ENCODE measurements at regions not wholly inside any gene's neighbourhood (a gene's known extent, or its start where the extent isn't known, plus 50 kb on each side); places are given as distances from the start of the nearest gene placed in this dataset.
"Not testable (repeated sequence)": the region's sequence is repeated elsewhere in the genome, so short reads cannot be mapped to it uniquely, and the experiment has no call there.

DNA sequence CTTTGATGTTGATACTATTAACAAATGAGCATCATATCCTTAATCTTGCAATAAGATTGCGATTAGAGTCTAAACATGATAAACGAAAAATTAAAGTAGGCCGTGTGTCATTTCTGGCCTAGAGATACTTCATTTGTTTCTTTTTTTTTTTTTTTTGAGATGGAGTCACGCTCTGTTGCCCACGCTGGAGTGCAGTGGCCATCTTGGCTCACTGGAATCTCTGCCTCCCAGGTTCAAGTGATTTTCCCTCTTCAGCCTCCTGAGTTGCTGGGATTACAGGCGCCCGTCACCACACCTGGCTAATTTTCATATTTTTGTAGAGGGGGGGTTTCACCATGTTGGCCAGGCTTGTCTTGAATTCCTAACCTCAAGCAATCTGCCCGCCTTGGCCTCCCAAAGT is 446.9 kb downstream of the PCNX1 start:
- no peaks in the 10 kb centered on the region for H3K27me3 ChIP-seq (ENCODE audit: control insufficient read depth, insufficient read depth, low read length)
- H3K4me3 ChIP-seq (ENCODE audit: low read depth, low read length): no peak overlapping the region
- CTCF ChIA-PET: interaction anchor here (0.6 to 2.0 kb wide), 2 partner anchors 20 to 101 kb away, joined by 3 to 4 read pairs; no protein-coding TSS in a partner anchor
- TF ChIP-seq, protein P1, sequence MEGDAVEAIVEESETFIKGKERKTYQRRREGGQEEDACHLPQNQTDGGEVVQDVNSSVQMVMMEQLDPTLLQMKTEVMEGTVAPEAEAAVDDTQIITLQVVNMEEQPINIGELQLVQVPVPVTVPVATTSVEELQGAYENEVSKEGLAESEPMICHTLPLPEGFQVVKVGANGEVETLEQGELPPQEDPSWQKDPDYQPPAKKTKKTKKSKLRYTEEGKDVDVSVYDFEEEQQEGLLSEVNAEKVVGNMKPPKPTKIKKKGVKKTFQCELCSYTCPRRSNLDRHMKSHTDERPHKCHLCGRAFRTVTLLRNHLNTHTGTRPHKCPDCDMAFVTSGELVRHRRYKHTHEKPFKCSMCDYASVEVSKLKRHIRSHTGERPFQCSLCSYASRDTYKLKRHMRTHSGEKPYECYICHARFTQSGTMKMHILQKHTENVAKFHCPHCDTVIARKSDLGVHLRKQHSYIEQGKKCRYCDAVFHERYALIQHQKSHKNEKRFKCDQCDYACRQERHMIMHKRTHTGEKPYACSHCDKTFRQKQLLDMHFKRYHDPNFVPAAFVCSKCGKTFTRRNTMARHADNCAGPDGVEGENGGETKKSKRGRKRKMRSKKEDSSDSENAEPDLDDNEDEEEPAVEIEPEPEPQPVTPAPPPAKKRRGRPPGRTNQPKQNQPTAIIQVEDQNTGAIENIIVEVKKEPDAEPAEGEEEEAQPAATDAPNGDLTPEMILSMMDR (IDR thresholded peaks at IDR 0.05; ENCODE audit: insufficient read depth, low read depth, low read length): no peak
- no peaks in the 10 kb centered on the region for H3K36me3 ChIP-seq (ENCODE audit: control insufficient read depth, insufficient read depth, low read length)
- DNase-seq (ENCODE audit: low read depth): no peak
- POLR2A ChIA-PET: no interaction called here

DNA sequence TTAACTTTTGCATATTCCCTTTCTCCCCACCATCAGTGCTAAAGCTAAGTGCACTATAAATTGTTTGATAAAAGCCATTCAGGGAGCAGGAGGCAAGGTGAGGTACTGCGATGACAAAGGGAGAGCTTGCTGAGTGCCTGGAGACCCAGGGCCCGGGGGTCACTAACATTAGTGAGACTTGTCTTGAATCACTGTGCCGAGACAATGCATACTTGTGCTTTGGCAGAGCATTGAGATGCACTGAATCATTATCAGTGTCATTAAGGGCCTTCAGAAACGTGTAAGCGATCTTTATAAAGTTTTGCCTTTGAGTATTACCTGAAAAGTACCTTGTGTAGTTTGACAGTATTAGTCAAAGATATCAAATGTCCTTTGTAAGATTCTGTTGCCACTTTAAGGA is 447.5 kb downstream of the PCNX1 start:
- ChIA-PET POLR2A (no interaction called here), CTCF (interaction anchor here (0.6 kb wide), 1 partner anchor 100 kb away, joined by 3 read pairs; no protein-coding TSS in a partner anchor)
- H3K4me3 ChIP-seq (ENCODE audit: low read depth, low read length): no peak overlapping the region
- no peak for DNase-seq (ENCODE audit: low read depth)
- no peaks in the 10 kb centered on the region for H3K27me3 ChIP-seq (ENCODE audit: control insufficient read depth, insufficient read depth, low read length)
- H3K36me3 ChIP-seq (ENCODE audit: control insufficient read depth, insufficient read depth, low read length): no peaks in the 10 kb centered on the region
- TF ChIP-seq, protein P1 (IDR thresholded peaks at IDR 0.05; ENCODE audit: insufficient read depth, low read depth, low read length): no peak

DNA sequence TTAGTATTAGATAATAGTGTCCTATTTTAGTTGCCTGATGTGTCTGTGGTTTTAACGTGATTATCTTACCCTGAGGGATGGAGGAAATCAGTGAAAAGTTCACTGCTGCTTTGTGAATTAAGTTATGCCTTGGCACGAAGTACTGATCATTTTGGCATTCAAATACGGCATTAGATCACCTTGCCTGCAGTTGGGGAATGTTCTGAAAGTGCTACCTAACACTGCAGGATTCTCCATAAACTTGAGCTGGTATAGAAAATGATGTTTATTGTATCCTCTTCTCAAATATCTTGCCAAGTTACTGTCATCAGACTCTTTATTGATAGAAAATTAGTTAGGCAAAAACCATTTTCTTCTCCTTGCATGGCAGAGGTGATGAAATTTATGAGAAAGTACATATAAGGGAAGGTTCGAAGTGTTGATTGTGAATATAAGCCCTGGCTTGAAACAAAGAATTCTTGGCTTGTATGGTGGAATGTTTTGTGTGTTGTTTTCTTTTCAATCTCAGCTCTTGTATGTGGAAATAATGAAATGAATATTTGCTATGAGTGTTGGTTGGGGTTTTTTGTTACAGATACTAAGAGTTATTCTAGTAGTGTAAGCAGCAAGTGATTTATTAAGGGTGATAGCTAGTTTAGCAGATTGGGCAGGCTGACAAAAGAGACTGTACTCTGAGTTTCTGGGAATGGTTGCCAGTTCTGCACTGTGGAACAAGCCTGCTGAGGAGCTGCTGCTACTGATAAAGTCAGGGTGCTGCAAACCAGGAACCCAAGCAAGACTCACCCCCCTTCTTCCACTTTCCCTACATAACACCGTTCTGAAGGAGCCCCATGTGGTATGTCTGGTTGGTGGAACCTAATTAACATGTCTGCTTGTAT is 448.3 kb downstream of the PCNX1 start:
- DNase-seq (ENCODE audit: low read depth): peak; percentile 39
- POLR2A ChIA-PET: interaction anchor here (0.5 kb wide), 2 partner anchors 13 to 401 kb away, joined by 3 to 5 read pairs; no protein-coding TSS in a partner anchor
- TF ChIP-seq, protein P1 (IDR thresholded peaks at IDR 0.05; ENCODE audit: insufficient read depth, low read depth, low read length): no peak
- CTCF ChIA-PET: interaction anchor here (0.8 kb wide), 1 partner anchor 188 kb away, joined by 3 read pairs; no protein-coding TSS in a partner anchor
- H3K4me3 ChIP-seq (ENCODE audit: low read depth, low read length): no peak overlapping the region
- no peaks in the 10 kb centered on the region for H3K27me3 ChIP-seq (ENCODE audit: control insufficient read depth, insufficient read depth, low read length)
- no peaks in the 10 kb centered on the region for H3K36me3 ChIP-seq (ENCODE audit: control insufficient read depth, insufficient read depth, low read length)

DNA sequence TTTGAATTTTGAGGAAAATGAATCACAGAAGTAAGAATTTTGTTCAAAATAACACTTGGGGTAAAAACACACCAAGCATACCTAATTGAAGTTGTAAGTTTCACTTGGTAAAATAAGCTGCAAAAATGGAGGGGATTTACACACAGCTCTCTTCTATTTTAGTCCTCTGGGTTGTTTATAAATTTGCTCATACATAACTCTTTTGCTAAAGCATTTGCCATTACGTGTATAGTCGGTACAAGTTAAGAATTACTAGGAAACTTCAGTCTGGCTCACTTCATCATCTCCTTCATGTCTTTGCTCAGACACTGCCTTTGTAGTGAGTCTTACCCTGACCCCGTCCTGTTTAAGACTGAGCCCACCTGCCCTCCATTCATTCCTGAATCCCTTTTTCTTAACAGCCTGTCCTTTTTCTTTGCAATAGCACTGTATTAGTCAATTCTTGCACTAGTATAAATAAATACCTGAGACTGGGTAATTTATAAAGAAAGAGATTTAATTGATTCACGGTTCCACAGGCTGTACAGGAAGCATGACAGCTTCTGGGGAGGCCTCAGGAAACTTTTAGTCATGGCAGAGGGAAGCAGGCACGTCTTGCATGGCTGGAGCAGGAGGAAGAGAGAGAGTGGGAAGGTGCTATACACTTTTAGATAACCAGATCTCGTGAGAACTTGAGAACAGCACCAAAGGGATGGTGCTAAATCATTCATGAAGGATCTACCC is 451.1 kb downstream of the PCNX1 start:
- no peaks in the 10 kb centered on the region for H3K27me3 ChIP-seq (ENCODE audit: control insufficient read depth, insufficient read depth, low read length)
- ChIA-PET CTCF (no interaction called here), POLR2A (no interaction called here)
- no peak overlapping the region for H3K4me3 ChIP-seq (ENCODE audit: low read depth, low read length)
- no peak for DNase-seq (ENCODE audit: low read depth)
- H3K36me3 ChIP-seq (ENCODE audit: control insufficient read depth, insufficient read depth, low read length): no peaks in the 10 kb centered on the region
- TF ChIP-seq, protein P1 (IDR thresholded peaks at IDR 0.05; ENCODE audit: insufficient read depth, low read depth, low read length): no peak

DNA sequence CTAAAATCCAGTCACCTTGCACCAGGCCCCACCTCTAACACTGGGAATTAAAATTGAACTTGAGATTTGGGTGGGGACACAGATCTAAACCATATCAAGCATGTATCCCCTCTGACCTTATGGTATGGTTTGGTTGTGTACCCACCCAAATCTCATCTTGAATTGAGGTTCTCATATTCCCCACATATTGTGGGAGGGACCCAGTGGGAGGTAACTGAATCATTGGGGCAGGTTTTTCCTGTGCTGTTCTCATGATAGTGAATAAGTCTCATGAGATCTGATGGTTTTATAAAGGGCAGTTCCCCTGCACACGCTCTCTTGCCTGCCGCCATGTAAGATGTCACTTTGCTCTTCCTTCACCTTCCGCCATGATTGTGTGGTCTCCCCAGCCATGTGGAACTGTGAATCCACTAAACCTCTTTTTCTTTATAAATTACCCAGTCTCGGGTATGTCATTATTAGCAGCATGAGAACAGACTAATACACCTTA is 451.7 kb downstream of the PCNX1 start:
- H3K36me3 ChIP-seq (ENCODE audit: control insufficient read depth, insufficient read depth, low read length); CTCF ChIA-PET; H3K27me3 ChIP-seq (ENCODE audit: control insufficient read depth, insufficient read depth, low read length); POLR2A ChIA-PET; H3K4me3 ChIP-seq (ENCODE audit: low read depth, low read length); DNase-seq (ENCODE audit: low read depth): not testable (repeated sequence)

All from BJ (cell line).